GM23338 (cell line): ENCODE measurements at regions not wholly inside any gene's neighbourhood (a gene's known extent, or its start where the extent isn't known, plus 50 kb on each side); places are given as distances from the start of the nearest gene placed in this dataset.

ENCODE experiments used
- ATAC-seq: fragments of 200-7000 bp; cut with Tn5 transposase; 3 replicates; pipeline ENCODE4 v1.9.1; 2020
- DNase-seq: peaks from one replicate; pipeline ENCODE4 v3.0.0-alpha.2; 2015; ENCODE audit warnings: low spot score
- H2AFZ ChIP-seq: fragments of 200-600 bp; sonication (generic); 2 replicates; pipeline ENCODE4 v1.8.0; 2016; ENCODE audit warnings: antibody characterized with exemption, mild to moderate bottlenecking, moderate library complexity
- H3F3A ChIP-seq: fragments of 200-600 bp; sonication (generic); replicated peaks from 2 replicates; pipeline ENCODE4 v1.8.0; 2017; ENCODE audit warnings: antibody characterized with exemption, mixed run types, low read depth
- H3K27ac ChIP-seq: fragments of 200-600 bp; sonication (generic); 2 replicates; pipeline ENCODE4 v1.6.1; 2016; ENCODE audit warnings: low read depth
- H3K27me3 ChIP-seq: fragments of 200-600 bp; sonication (generic); 2 replicates; pipeline ENCODE4 v1.8.0; 2016; ENCODE audit warnings: mild to moderate bottlenecking, mixed run types, moderate library complexity; ENCODE audit not compliant: insufficient read depth
- H3K36me3 ChIP-seq: fragments of 200-600 bp; sonication (generic); 2 replicates; pipeline ENCODE4 v1.8.0; 2016; ENCODE audit warnings: mild to moderate bottlenecking; ENCODE audit not compliant: insufficient read depth
- H3K4me1 ChIP-seq: fragments of 200-600 bp; sonication (generic); 2 replicates; pipeline ENCODE4 v1.8.0; 2016; ENCODE audit warnings: mild to moderate bottlenecking, moderate library complexity; ENCODE audit not compliant: insufficient read depth
- H3K4me2 ChIP-seq: fragments of 200-600 bp; sonication (generic); 2 replicates; pipeline ENCODE4 v1.7.1; 2017; ENCODE audit warnings: mixed run types
- H3K4me3 ChIP-seq: fragments of 200-600 bp; sonication (generic); 2 replicates; pipeline ENCODE4 v1.6.1; 2016; ENCODE audit warnings: mixed run types
- H3K79me2 ChIP-seq: fragments of 200-600 bp; sonication (generic); replicated peaks from 2 replicates; pipeline ENCODE4 v1.8.0; 2017; ENCODE audit warnings: mild to moderate bottlenecking; ENCODE audit not compliant: insufficient read depth
- H3K9me2 ChIP-seq: fragments of 200-600 bp; sonication (generic); 2 replicates; pipeline ENCODE4 v1.8.0; 2017; ENCODE audit not compliant: insufficient read depth
- H4K20me1 ChIP-seq: fragments of 200-600 bp; sonication (generic); replicated peaks from 2 replicates; pipeline ENCODE4 v1.8.0; 2017; ENCODE audit warnings: mild to moderate bottlenecking; ENCODE audit not compliant: insufficient read depth
- H3K27ac Mint-ChIP-seq: 2 replicates; pipeline ENCODE4 v1.8.0; 2020; ENCODE audit warnings: inconsistent platforms, mild to moderate bottlenecking, moderate library complexity, mixed read lengths
- H3K27me3 Mint-ChIP-seq: 3 replicates; pipeline ENCODE4 v1.8.0; 2022; ENCODE audit warnings: low read depth, mild to moderate bottlenecking, moderate library complexity, mixed read lengths, inconsistent platforms; ENCODE audit not compliant: insufficient read depth, poor library complexity
- H3K36me3 Mint-ChIP-seq: 3 replicates; pipeline ENCODE4 v1.8.0; 2021; ENCODE audit warnings: low read depth, mild to moderate bottlenecking, inconsistent platforms, moderate library complexity, mixed read lengths
- H3K4me1 Mint-ChIP-seq: 3 replicates; pipeline ENCODE4 v1.8.0; 2020; ENCODE audit warnings: mild to moderate bottlenecking, inconsistent platforms, mixed read lengths
- H3K4me3 Mint-ChIP-seq: 3 replicates; pipeline ENCODE4 v1.8.0; 2021; ENCODE audit warnings: moderate library complexity, mild to moderate bottlenecking, inconsistent platforms, mixed read lengths
- H3K9me3 Mint-ChIP-seq: 3 replicates; pipeline ENCODE4 v1.8.0; 2020; ENCODE audit warnings: moderate library complexity, mild to moderate bottlenecking, inconsistent platforms, mixed read lengths
- CTCF ChIP-seq, 2 experiments: fragments of 200-600 bp in 1 of 2; sonication (generic) in 1 of 2; conservative IDR thresholded peaks; 2 replicates each; pipeline versions ENCODE4 v1.5.1 to v1.6.1; 2016 to 2017; ENCODE audit warnings: antibody characterized with exemption in 2 of 2, low read depth in 2 of 2, mild to moderate bottlenecking in 2 of 2, moderate library complexity in 1 of 2
- NANOG ChIP-seq: IDR thresholded peaks from 2 replicates; pipeline ENCODE4 v1.6.1; 2016; ENCODE audit warnings: antibody characterized with exemption, borderline replicate concordance
- REST ChIP-seq: IDR thresholded peaks from one replicate; pipeline ENCODE4 v1.6.1; 2018; ENCODE audit warnings: antibody characterized with exemption; ENCODE audit not compliant: unreplicated experiment
- ZNF331 ChIP-seq: fragments of 250-450 bp; sonication (Bioruptor Pico); IDR thresholded peaks from 2 replicates; pipeline ENCODE4 v1.5.0; 2020; ENCODE audit warnings: low read depth, mild to moderate bottlenecking, moderate library complexity
- ZNF462 ChIP-seq: fragments of 250-450 bp; sonication (Bioruptor Pico); IDR thresholded peaks from 2 replicates; pipeline ENCODE4 v1.5.0; 2020; ENCODE audit warnings: mild to moderate bottlenecking, moderate library complexity

- TF ChIP-seq ZNF462 (CRISPR knock-in tag): no peak
- TF ChIP-seq NANOG: no peak
Observed at GRCh38 chr5:155140646-155141045, 127.1 kb downstream of the KIF4B start (continued).

- Mint-ChIP-seq H3K4me1 (peaks cover 6% of the 10 kb centered on the region; the same call in 2 of the 3 replicates), H3K27ac (no peak overlapping the region), H3K36me3 (no peaks in the 10 kb centered on the region), H3K27me3 (peaks cover 2% of the 10 kb centered on the region), H3K9me3 (no peaks in the 10 kb centered on the region), H3K4me3 (no peak overlapping the region)
- Histone ChIP-seq H3F3A (no peaks in the 10 kb centered on the region), H4K20me1 (no peaks in the 10 kb centered on the region; the same call in 1 of the 2 replicates), H3K4me3 (no peak overlapping the region), H3K4me2 (no peak overlapping the region), H2AFZ (no peak overlapping the region), H3K27me3 (no peaks in the 10 kb centered on the region), H3K36me3 (no peaks in the 10 kb centered on the region), H3K9me2 (no peaks in the 10 kb centered on the region), H3K27ac (no peak overlapping the region), H3K4me1 (peaks cover 5% of the 10 kb centered on the region), H3K79me2 (no peaks in the 10 kb centered on the region)
- no peak for DNase-seq
- no peak for ATAC-seq
- no peak for TF ChIP-seq REST
- no peak for TF ChIP-seq ZNF331
- no peak for TF ChIP-seq CTCF (conservative IDR thresholded peaks at IDR 0.05; ENCODE audit: low read depth in 2 of 2)
Observed at GRCh38 chr5:155144956-155145355, 131.4 kb downstream of the KIF4B start.
